Endodermal cell (in vitro differentiated cells): ENCODE measurements at regions not wholly inside any gene's neighbourhood (a gene's known extent, or its start where the extent isn't known, plus 50 kb on each side); places are given as distances from the start of the nearest gene placed in this dataset.

ENCODE experiments used
- DNase-seq: peaks from one replicate; pipeline ENCODE4 v3.0.0-alpha.2; 2017
- H3K27ac ChIP-seq: 2 replicates; pipeline ENCODE4 v1.5.1; 2013; ENCODE audit warnings: mild to moderate bottlenecking, low read depth, low read length, moderate library complexity
- H3K27me3 ChIP-seq: 2 replicates; pipeline ENCODE4 v1.6.1; 2013; ENCODE audit warnings: mild to moderate bottlenecking, low read length, moderate library complexity; ENCODE audit not compliant: insufficient read depth, control insufficient read depth, poor library complexity, severe bottlenecking
- H3K36me3 ChIP-seq: 2 replicates; pipeline ENCODE4 v1.7.0; 2013; ENCODE audit warnings: mild to moderate bottlenecking, low read length, moderate library complexity; ENCODE audit not compliant: control insufficient read depth, insufficient read depth
- H3K4me1 ChIP-seq: one replicate; pipeline ENCODE4 v1.7.0; 2013; ENCODE audit warnings: low read length; ENCODE audit not compliant: control insufficient read depth, insufficient read depth
- H3K4me3 ChIP-seq: 2 replicates; pipeline ENCODE4 v1.5.1; 2013; ENCODE audit warnings: mild to moderate bottlenecking, low read length, moderate library complexity
- H3K9ac ChIP-seq: 2 replicates; pipeline ENCODE4 v1.6.1; 2013; ENCODE audit warnings: mild to moderate bottlenecking, low read length, moderate library complexity; ENCODE audit not compliant: poor library complexity, severe bottlenecking; ENCODE audit errors: extremely low read depth
- H3K9me3 ChIP-seq: 2 replicates; pipeline ENCODE4 v1.6.1; 2013; ENCODE audit warnings: mild to moderate bottlenecking, low read length, moderate library complexity; ENCODE audit not compliant: control insufficient read depth
- H3K27ac Mint-ChIP-seq: 2 replicates; pipeline ENCODE4 v1.8.0; 2020; ENCODE audit warnings: mixed read lengths
- H3K27me3 Mint-ChIP-seq: 2 replicates; pipeline ENCODE4 v1.8.0; 2021; ENCODE audit warnings: mild to moderate bottlenecking, mixed read lengths; ENCODE audit not compliant: insufficient read depth
- H3K36me3 Mint-ChIP-seq: 2 replicates; pipeline ENCODE4 v1.8.0; 2020; ENCODE audit warnings: low read depth, mixed read lengths
- H3K4me1 Mint-ChIP-seq: 2 replicates; pipeline ENCODE4 v1.8.0; 2020; ENCODE audit warnings: mixed read lengths
- H3K4me3 Mint-ChIP-seq: 2 replicates; pipeline ENCODE4 v1.8.0; 2020; ENCODE audit warnings: mild to moderate bottlenecking, moderate library complexity, mixed read lengths
- H3K9me3 Mint-ChIP-seq: 2 replicates; pipeline ENCODE4 v1.8.0; 2020; ENCODE audit warnings: mild to moderate bottlenecking, mixed read lengths
- CTCF ChIP-seq: fragments of 200-600 bp; sonication (generic); conservative IDR thresholded peaks from 2 replicates; pipeline ENCODE4 v1.5.0; 2021; ENCODE audit warnings: antibody characterized with exemption, mild to moderate bottlenecking
- WGBS, 2 experiments: methylation state at CpG; one replicate each; pipeline versions ENCODE4 v1.1.5 to v1.1.7; 2013; ENCODE audit warnings: missing lambda C conversion rate in 2 of 2, mixed read lengths in 1 of 2; ENCODE audit not compliant: insufficient coverage in 1 of 2, insufficient read length in 1 of 2; 5-methylcytosine and 5-hydroxymethylcytosine counted together

- Histone ChIP-seq H3K36me3 (no peaks in the 10 kb centered on the region), H3K9me3 (no peaks in the 10 kb centered on the region), H3K27ac (no peak overlapping the region), H3K4me3 (no peak overlapping the region), H3K9ac (no peak overlapping the region), H3K27me3 (peaks cover 41% of the 10 kb centered on the region), H3K4me1 (no peaks in the 10 kb centered on the region)
- peaks cover 50% of the 10 kb centered on the region for H3K27me3 Mint-ChIP-seq
- H3K27ac Mint-ChIP-seq, result no peak overlapping the region
- no peak for DNase-seq
- H3K4me1 Mint-ChIP-seq, result peaks cover 3% of the 10 kb centered on the region
- no peak overlapping the region for H3K4me3 Mint-ChIP-seq
- no peaks in the 10 kb centered on the region for H3K9me3 Mint-ChIP-seq
- 87 to 97% methylated on average over 7 to 12 of the region's 12 CpGs for WGBS, 2 experiments
- TF ChIP-seq CTCF, result no peak
- H3K36me3 Mint-ChIP-seq, result no peaks in the 10 kb centered on the region
Observed at GRCh38 chr13:50713523-50714248, 129.8 kb downstream of the DLEU7 start.

- no peaks in the 10 kb centered on the region for H3K4me1 ChIP-seq
- Mint-ChIP-seq H3K27me3 (peaks cover 48% of the 10 kb centered on the region), H3K9me3 (no peaks in the 10 kb centered on the region), H3K4me3 (no peak overlapping the region), H3K36me3 (no peaks in the 10 kb centered on the region), H3K4me1 (peaks cover 3% of the 10 kb centered on the region), H3K27ac (no peak overlapping the region)
- H3K9me3 ChIP-seq, result no peaks in the 10 kb centered on the region
- peaks cover 41% of the 10 kb centered on the region for H3K27me3 ChIP-seq
- no peak overlapping the region for H3K9ac ChIP-seq
- WGBS, 2 experiments, result 91 to 98% methylated on average over 7 to 12 of the region's 12 CpGs
- DNase-seq, result no peak
- no peak overlapping the region for H3K27ac ChIP-seq
- H3K4me3 ChIP-seq, result no peak overlapping the region
- no peak for TF ChIP-seq CTCF
- H3K36me3 ChIP-seq, result no peaks in the 10 kb centered on the region
Observed at GRCh38 chr13:50714891-50715290, 128.6 kb downstream of the DLEU7 start.

DNA sequence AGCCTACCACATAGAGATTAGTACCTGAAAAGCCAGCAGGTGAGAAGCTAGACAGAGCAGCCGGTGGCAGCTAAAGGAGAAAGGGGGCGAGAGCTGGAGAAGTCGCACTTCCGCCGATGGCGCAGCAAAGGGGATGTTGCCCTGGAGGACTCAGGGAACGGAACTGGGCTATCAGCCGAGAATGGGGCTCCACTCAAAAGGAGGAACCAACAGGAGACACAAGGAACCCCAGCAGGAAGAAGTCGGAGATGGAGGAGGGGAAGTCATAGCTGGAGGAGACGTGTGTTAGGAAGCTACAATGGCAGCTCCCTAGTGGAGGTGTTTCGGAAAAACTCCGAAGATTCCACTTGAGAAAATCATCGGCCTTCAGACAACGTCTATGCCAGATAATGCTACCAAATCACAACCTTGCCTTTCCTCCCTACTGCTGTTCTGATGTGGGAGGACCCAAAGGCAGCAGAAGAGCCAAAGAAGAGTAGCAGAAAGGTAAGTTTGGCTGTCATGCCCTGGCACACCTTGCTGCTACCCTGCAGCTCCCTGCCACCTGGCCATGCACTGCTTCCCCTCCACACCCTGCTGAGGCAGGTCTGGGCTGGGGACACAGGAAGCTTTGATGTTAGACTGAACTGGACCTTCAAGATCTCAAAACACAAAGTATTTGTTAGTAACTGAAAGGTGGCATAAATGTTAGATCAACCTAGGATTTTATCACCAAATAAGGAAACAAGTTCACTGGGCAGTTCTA, 127.9 kb downstream of the DLEU7 start:
- TF ChIP-seq CTCF, result no peak
- H3K4me1 Mint-ChIP-seq, result peaks cover 3% of the 10 kb centered on the region
- DNase-seq, result no peak
- Histone ChIP-seq H3K9ac (no peak overlapping the region), H3K4me3 (no peak overlapping the region), H3K36me3 (no peaks in the 10 kb centered on the region), H3K27ac (no peak overlapping the region), H3K27me3 (peaks cover 41% of the 10 kb centered on the region), H3K9me3 (no peaks in the 10 kb centered on the region), H3K4me1 (no peaks in the 10 kb centered on the region)
- no peaks in the 10 kb centered on the region for H3K36me3 Mint-ChIP-seq
- H3K27me3 Mint-ChIP-seq, result peaks cover 48% of the 10 kb centered on the region
- H3K4me3 Mint-ChIP-seq, result no peak overlapping the region
- no peak overlapping the region for H3K27ac Mint-ChIP-seq
- 96% methylated on average over 13 to 14 of the region's 14 CpGs for WGBS, 2 experiments
- no peaks in the 10 kb centered on the region for H3K9me3 Mint-ChIP-seq
